ENCODE measurements at regions not wholly inside any gene's neighbourhood (a gene's known extent, or its start where the extent isn't known, plus 50 kb on each side); places are given as distances from the start of the nearest gene placed in this dataset.

- ChIA-PET CTCF (no interaction called here), POLR2A (no interaction called here)
- TF ChIP-seq CTCF (IDR thresholded peaks at IDR 0.05; ENCODE audit: insufficient read depth, low read length, missing control alignments), result no peak
- no peak for DNase-seq (ENCODE audit: low read depth, low spot score)
- H3K4me3 ChIP-seq (ENCODE audit: low read depth, low read length), result no peak overlapping the region
These were observed 169.1 kb downstream of the DMRT2 start for GRCh38 chr9:1219284-1219683.

GRCh38 chr9:1221298-1221697, 171.1 kb downstream of the DMRT2 start:
- ChIA-PET CTCF (no interaction called here), POLR2A (no interaction called here)
- DNase-seq (ENCODE audit: low read depth, low spot score), result no peak
- TF ChIP-seq CTCF (IDR thresholded peaks at IDR 0.05; ENCODE audit: insufficient read depth, low read length, missing control alignments), result no peak
- no peak overlapping the region for H3K4me3 ChIP-seq (ENCODE audit: low read depth, low read length)

GRCh38 chr9:1222511-1222910, 172.4 kb downstream of the DMRT2 start:
- CTCF ChIA-PET, result no interaction called here
- DNase-seq (ENCODE audit: low read depth, low spot score), result no peak
- H3K4me3 ChIP-seq (ENCODE audit: low read depth, low read length), result no peak overlapping the region
- TF ChIP-seq CTCF (IDR thresholded peaks at IDR 0.05; ENCODE audit: insufficient read depth, low read length, missing control alignments), result no peak
- POLR2A ChIA-PET, result interaction anchor here (0.5 kb wide), 1 partner anchor 1809 kb away, joined by 4 read pairs; no protein-coding TSS in a partner anchor

- no peak for DNase-seq (ENCODE audit: low read depth, low spot score)
- H3K4me3 ChIP-seq (ENCODE audit: low read depth, low read length), result peak overlapping the region; percentile 32
- no peak for TF ChIP-seq CTCF (IDR thresholded peaks at IDR 0.05; ENCODE audit: insufficient read depth, low read length, missing control alignments)
- ChIA-PET CTCF (no interaction called here), POLR2A (no interaction called here)
These were observed 182.1 kb downstream of the DMRT2 start for GRCh38 chr9:1231998-1232919.

GRCh38 chr9:1233568-1233967, 183.4 kb downstream of the DMRT2 start:
- ChIA-PET POLR2A (no interaction called here), CTCF (no interaction called here)
- TF ChIP-seq CTCF (IDR thresholded peaks at IDR 0.05; ENCODE audit: insufficient read depth, low read length, missing control alignments), result no peak
- DNase-seq (ENCODE audit: low read depth, low spot score), result no peak
- no peak overlapping the region for H3K4me3 ChIP-seq (ENCODE audit: low read depth, low read length)

- POLR2A ChIA-PET, result no interaction called here
- TF ChIP-seq CTCF (IDR thresholded peaks at IDR 0.05; ENCODE audit: insufficient read depth, low read length, missing control alignments), result no peak
- CTCF ChIA-PET, result no interaction called here
- no peak for DNase-seq (ENCODE audit: low read depth, low spot score)
- no peak overlapping the region for H3K4me3 ChIP-seq (ENCODE audit: low read depth, low read length)
These were observed 185.5 kb downstream of the DMRT2 start for GRCh38 chr9:1235650-1236049.

Measured in AG04449 (cell line).